IMR-90 (cell line): ENCODE measurements at regions not wholly inside any gene's neighbourhood (a gene's known extent, or its start where the extent isn't known, plus 50 kb on each side); places are given as distances from the start of the nearest gene placed in this dataset.

Experiments
- ATAC-seq: fragments of 200-7000 bp; cut with Tn5 transposase; 2 replicates; pipeline ENCODE4 v1.9.1; 2020; ENCODE audit warnings: low read depth, mild to moderate bottlenecking, moderate library complexity
- BruUV-seq: library from RNA; stranded (reverse); fragments of 400-500 nt; replicated peaks from 2 replicates; lab custom pipeline; 2021; lab: Mats Ljungman, UMichigan
- CTCF ChIA-PET: fragments of 300-600 bp; formaldehyde crosslinking; extraction: SDS; loops from one replicate; lab custom pipeline; 2021; ENCODE audit warnings: antibody characterized with exemption; lab: Yijun Ruan, JAX
- POLR2A ChIA-PET: fragments of 300-600 bp; sonication (Branson Sonifier 250); formaldehyde crosslinking; loops from one replicate; lab custom pipeline; 2022; ENCODE audit warnings: antibody characterized with exemption; ENCODE audit not compliant: unreplicated experiment; lab: Charles Lee
- DNase-seq: peaks from one replicate; pipeline ENCODE4 v3.0.0; 2013
- H2AFZ ChIP-seq: replicated peaks from 2 replicates; pipeline ENCODE3; 2013; ENCODE audit warnings: low read length, mild to moderate bottlenecking; ENCODE audit not compliant: poor library complexity
- H2AK5ac ChIP-seq: 2 replicates; pipeline ENCODE4 v1.6.1; 2013; ENCODE audit warnings: low read depth, low read length, inconsistent platforms
- H2AK9ac ChIP-seq: replicated peaks from 2 replicates; pipeline ENCODE3; 2013; ENCODE audit warnings: mild to moderate bottlenecking, low read depth, low read length, moderate library complexity; ENCODE audit not compliant: poor library complexity
- H2BK120ac ChIP-seq: 2 replicates; pipeline ENCODE4 v1.6.1; 2013; ENCODE audit warnings: low read depth, low read length, inconsistent platforms
- H2BK15ac ChIP-seq: 3 replicates; pipeline ENCODE4 v1.6.1; 2013; ENCODE audit warnings: low read depth, low read length, inconsistent platforms
- H2BK20ac ChIP-seq: 2 replicates; pipeline ENCODE4 v1.6.1; 2013; ENCODE audit warnings: low read depth, mild to moderate bottlenecking, inconsistent platforms, low read length, moderate library complexity
- H2BK5ac ChIP-seq: 2 replicates; pipeline ENCODE4 v1.6.1; 2013; ENCODE audit warnings: mild to moderate bottlenecking, low read depth, low read length, inconsistent platforms; ENCODE audit not compliant: poor library complexity, severe bottlenecking
- H3K14ac ChIP-seq: replicated peaks from 2 replicates; pipeline ENCODE4 v1.6.1; 2013; ENCODE audit warnings: low read depth, low read length, inconsistent platforms
- H3K18ac ChIP-seq: 2 replicates; pipeline ENCODE4 v1.6.1; 2013; ENCODE audit warnings: low read depth, low read length, control low read depth
- H3K23ac ChIP-seq: 2 replicates; pipeline ENCODE4 v1.6.1; 2013; ENCODE audit warnings: low read depth, low read length, inconsistent platforms
- H3K27ac ChIP-seq: 2 replicates; pipeline ENCODE4 v1.5.1; 2013; ENCODE audit warnings: mild to moderate bottlenecking, control low read depth, low read length; ENCODE audit not compliant: insufficient read depth
- H3K27me3 ChIP-seq: 2 replicates; pipeline ENCODE4 v1.6.1; 2013; ENCODE audit warnings: low read length; ENCODE audit not compliant: control insufficient read depth, insufficient read depth
- H3K36me3 ChIP-seq: 2 replicates; pipeline ENCODE4 v1.6.1; 2013; ENCODE audit warnings: low read length, mixed read lengths; ENCODE audit not compliant: control insufficient read depth, insufficient read depth
- H3K4ac ChIP-seq: 2 replicates; pipeline ENCODE4 v1.6.1; 2013; ENCODE audit warnings: low read depth, low read length, inconsistent platforms
- H3K4me1 ChIP-seq: 2 replicates; pipeline ENCODE4 v1.6.1; 2013; ENCODE audit warnings: low read length, mixed read lengths; ENCODE audit not compliant: control insufficient read depth, insufficient read depth
- H3K4me2 ChIP-seq: 2 replicates; pipeline ENCODE4 v1.6.1; 2013; ENCODE audit warnings: low read depth, mild to moderate bottlenecking, control low read depth, low read length, moderate library complexity
- H3K4me3 ChIP-seq: 2 replicates; pipeline ENCODE4 v1.5.1; 2013; ENCODE audit warnings: low read depth, mild to moderate bottlenecking, control low read depth, low read length, moderate library complexity; ENCODE audit not compliant: insufficient read depth
- H3K56ac ChIP-seq: 2 replicates; pipeline ENCODE4 v1.6.1; 2013; ENCODE audit warnings: low read length, inconsistent platforms; ENCODE audit not compliant: insufficient read depth; ENCODE audit errors: extremely low read depth
- H3K79me1 ChIP-seq, 2 experiments: 2 replicates each; pipeline ENCODE4 v1.6.1; 2013; ENCODE audit warnings: low read length in 2 of 2, inconsistent platforms in 1 of 2, low read depth in 1 of 2
- H3K9ac ChIP-seq: 2 replicates; pipeline ENCODE4 v1.6.1; 2013; ENCODE audit warnings: low read depth, low read length, control low read depth
- H3K9me1 ChIP-seq: 2 replicates; pipeline ENCODE4 v1.6.1; 2013; ENCODE audit warnings: low read length, inconsistent platforms; ENCODE audit not compliant: insufficient read depth
- H3K9me3 ChIP-seq: 2 replicates; pipeline ENCODE4 v1.6.1; 2013; ENCODE audit warnings: low read length; ENCODE audit not compliant: control insufficient read depth, insufficient read depth
- H4K20me1 ChIP-seq: 2 replicates; pipeline ENCODE4 v1.6.1; 2013; ENCODE audit warnings: low read length, inconsistent platforms; ENCODE audit not compliant: insufficient read depth
- H4K5ac ChIP-seq: 2 replicates; pipeline ENCODE4 v1.6.1; 2013; ENCODE audit warnings: mild to moderate bottlenecking, low read depth, low read length, control low read depth
- H4K8ac ChIP-seq, 2 experiments: 2 replicates each; pipeline ENCODE4 v1.6.1; 2013; ENCODE audit warnings: low read depth in 2 of 2, low read length in 2 of 2, control low read depth in 1 of 2, inconsistent platforms in 1 of 2
- H4K91ac ChIP-seq: 2 replicates; pipeline ENCODE4 v1.6.1; 2013; ENCODE audit warnings: low read depth, low read length, inconsistent platforms; ENCODE audit not compliant: insufficient read depth
- CHD1 ChIP-seq: IDR thresholded peaks from 2 replicates; pipeline ENCODE4 v1.6.1; 2012; ENCODE audit warnings: low read depth, low read length, improper control_type of control experiment
- CTCF ChIP-seq: conservative IDR thresholded peaks from 2 replicates; pipeline ENCODE4 v1.5.1; 2012; ENCODE audit warnings: mild to moderate bottlenecking, low read depth, low read length, improper control_type of control experiment
- ELK1 ChIP-seq: fragments of 150-350 bp; IDR thresholded peaks from 2 replicates; pipeline ENCODE4 v1.6.1; 2016; ENCODE audit warnings: low read depth, mild to moderate bottlenecking, low read length, moderate library complexity, borderline replicate concordance
- FOS ChIP-seq: fragments of 150-350 bp; IDR thresholded peaks from 2 replicates; pipeline ENCODE4 v1.6.1; 2016; ENCODE audit warnings: low read depth, low read length
- MAFK ChIP-seq: IDR thresholded peaks from 2 replicates; pipeline ENCODE4 v1.6.1; 2012; ENCODE audit warnings: low read depth, low read length, improper control_type of control experiment
- MAZ ChIP-seq: IDR thresholded peaks from 2 replicates; pipeline ENCODE4 v1.6.1; 2012; ENCODE audit warnings: low read depth, mild to moderate bottlenecking, low read length, improper control_type of control experiment, moderate library complexity, borderline replicate concordance
- POLR2A ChIP-seq: IDR thresholded peaks from 2 replicates; pipeline ENCODE4 v1.6.1; 2012; ENCODE audit warnings: mild to moderate bottlenecking, low read depth, low read length
- WGBS, 2 experiments: methylation state at CpG; one replicate each; pipeline versions ENCODE4 v1.1.5 to v1.1.7; 2013; ENCODE audit warnings: missing lambda C conversion rate in 2 of 2; ENCODE audit not compliant: insufficient read length in 1 of 2; ENCODE audit errors: extremely low coverage in 2 of 2; 5-methylcytosine and 5-hydroxymethylcytosine counted together
- dilution Hi-C: fragments of 300-500 bp; cut with HindIII; formaldehyde crosslinking; loops from one replicate; pipeline ENCODE4 v1.14.3; 2018; ENCODE audit warnings: low sequenced_read_pairs; ENCODE audit not compliant: unreplicated experiment
- in situ Hi-C: fragments of 300-500 bp; cut with MboI; formaldehyde crosslinking; loops from 3 replicates; pipeline ENCODE4 v1.14.3; 2019; ENCODE audit warnings: low sequenced_read_pairs, inconsistent platforms, mixed read lengths
- intact Hi-C: fragments of 100-400 bp; cut with micrococcal nuclease; formaldehyde crosslinking; loops from 2 replicates; pipeline ENCODE4 v1.10.0; 2022

- Histone ChIP-seq H3K23ac (no peak overlapping the region), H3K9me3 (no peaks in the 10 kb centered on the region), H4K91ac (no peak overlapping the region), H2BK5ac (no peak overlapping the region), H3K56ac (no peak overlapping the region), H2AK9ac (no peak overlapping the region), H2AFZ (peak overlapping the region; percentile 13), H3K4me1 (no peaks in the 10 kb centered on the region), H3K27ac (no peak overlapping the region), H2AK5ac (no peak overlapping the region), H4K8ac (no peak overlapping the region), H3K27me3 (no peaks in the 10 kb centered on the region; the same call in none of the 2 replicates), H2BK120ac (no peak overlapping the region), H4K5ac (no peak overlapping the region), H3K9me1 (no peaks in the 10 kb centered on the region), H2BK20ac (no peak overlapping the region), H3K14ac (no peak overlapping the region), H3K18ac (no peak overlapping the region), H3K36me3 (no peaks in the 10 kb centered on the region), H3K4me3 (no peak overlapping the region), H4K20me1 (no peaks in the 10 kb centered on the region), H2BK15ac (no peak overlapping the region), H3K4ac (no peak overlapping the region), H3K9ac (no peak overlapping the region), H3K4me2 (no peak overlapping the region), H3K79me1 (no peaks in the 10 kb centered on the region)
- DNase-seq (no peak), ATAC-seq (no peak)
- no peak for TF ChIP-seq ELK1
- no peak for TF ChIP-seq MAZ
- TF ChIP-seq FOS: no peak
- no peak for TF ChIP-seq CTCF
- TF ChIP-seq CHD1: no peak
- no peak for TF ChIP-seq POLR2A
- TF ChIP-seq MAFK: no peak
- BruUV-seq: no TSS peak
- ChIA-PET CTCF (no interaction called here), POLR2A (no interaction called here)
- dilution Hi-C loops (no loop called here), intact Hi-C loops (no loop called here), in situ Hi-C loops (no loop called here)
- 58% methylated on average over 7 of the region's 18 CpGs; no CpG with 5 or more reads in 1 of the 2 experiments for WGBS, 2 experiments
These were observed 117.2 kb upstream of the HS6ST1 start for GRCh38 chr2:128435576-128436478.
